OCI-LY7 (cell line): ENCODE measurements at regions not wholly inside any gene's neighbourhood (a gene's known extent, or its start where the extent isn't known, plus 50 kb on each side); places are given as distances from the start of the nearest gene placed in this dataset.

Experiments used
- EZH2phosphoT487 ChIP-seq: fragments of 200-600 bp; sonication (generic); IDR thresholded peaks from 2 replicates; pipeline ENCODE4 v1.6.1; 2018; ENCODE audit warnings: low read depth, borderline replicate concordance, mild to moderate bottlenecking, mixed run types, antibody characterized with exemption, low read length, moderate library complexity, mixed read lengths
- TF ChIP-seq, protein P1 (sequence below): fragments of 200-600 bp; sonication (generic); conservative IDR thresholded peaks from 2 replicates; pipeline ENCODE4 v1.5.1; 2014; ENCODE audit warnings: mild to moderate bottlenecking, antibody characterized with exemption, low read length, moderate library complexity, mixed read lengths

- TF ChIP-seq, protein P1, sequence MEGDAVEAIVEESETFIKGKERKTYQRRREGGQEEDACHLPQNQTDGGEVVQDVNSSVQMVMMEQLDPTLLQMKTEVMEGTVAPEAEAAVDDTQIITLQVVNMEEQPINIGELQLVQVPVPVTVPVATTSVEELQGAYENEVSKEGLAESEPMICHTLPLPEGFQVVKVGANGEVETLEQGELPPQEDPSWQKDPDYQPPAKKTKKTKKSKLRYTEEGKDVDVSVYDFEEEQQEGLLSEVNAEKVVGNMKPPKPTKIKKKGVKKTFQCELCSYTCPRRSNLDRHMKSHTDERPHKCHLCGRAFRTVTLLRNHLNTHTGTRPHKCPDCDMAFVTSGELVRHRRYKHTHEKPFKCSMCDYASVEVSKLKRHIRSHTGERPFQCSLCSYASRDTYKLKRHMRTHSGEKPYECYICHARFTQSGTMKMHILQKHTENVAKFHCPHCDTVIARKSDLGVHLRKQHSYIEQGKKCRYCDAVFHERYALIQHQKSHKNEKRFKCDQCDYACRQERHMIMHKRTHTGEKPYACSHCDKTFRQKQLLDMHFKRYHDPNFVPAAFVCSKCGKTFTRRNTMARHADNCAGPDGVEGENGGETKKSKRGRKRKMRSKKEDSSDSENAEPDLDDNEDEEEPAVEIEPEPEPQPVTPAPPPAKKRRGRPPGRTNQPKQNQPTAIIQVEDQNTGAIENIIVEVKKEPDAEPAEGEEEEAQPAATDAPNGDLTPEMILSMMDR: no peak
- TF ChIP-seq EZH2phosphoT487: no peak
Measured at GRCh38 chr3:74091204-74091603, 466.5 kb upstream of the PDZRN3 start.
